ENCODE measurements at regions not wholly inside any gene's neighbourhood (a gene's known extent, or its start where the extent isn't known, plus 50 kb on each side); places are given as distances from the start of the nearest gene placed in this dataset.

- no peak for TF ChIP-seq EZH2 (IDR thresholded peaks at IDR 0.05; ENCODE audit: borderline replicate concordance, insufficient read depth, low read depth, low read length, poor library complexity, severe bottlenecking)
- no peak for TF ChIP-seq CTCF (IDR thresholded peaks at IDR 0.05)
Observed at GRCh38 chr9:73357607-73358006, 205.9 kb downstream of the ANXA1 start.
